ELF-1 (cell line): ENCODE measurements at regions not wholly inside any gene's neighbourhood (a gene's known extent, or its start where the extent isn't known, plus 50 kb on each side); places are given as distances from the start of the nearest gene placed in this dataset.

Experiments
- DNase-seq: peaks from one replicate; pipeline ENCODE4 v3.0.0-alpha.2; 2016; ENCODE audit warnings: low read depth, low spot score

DNA sequence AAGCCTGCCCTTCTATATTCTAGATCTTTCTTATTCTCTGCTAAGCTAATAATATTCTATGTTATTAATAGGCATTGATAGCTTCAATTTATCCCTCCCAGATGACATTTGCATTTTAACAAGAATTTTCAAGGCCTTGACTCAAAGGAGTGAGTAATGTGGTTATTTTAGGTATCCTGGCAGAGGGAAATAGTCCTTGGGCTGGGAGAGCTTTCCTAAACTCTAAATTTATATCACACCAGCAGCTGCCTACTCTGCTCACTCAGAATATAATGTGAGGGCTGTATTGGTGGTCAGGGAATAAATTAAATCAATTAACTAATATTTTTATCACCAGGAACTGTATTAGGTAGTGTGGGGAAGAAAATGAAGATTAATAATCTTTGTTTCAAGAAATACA is 74.8 kb upstream of the ADAM23 start:
- DNase-seq = no peak

- DNase-seq = no peak
Observed at GRCh38 chr2:206368933-206369569, 74.3 kb upstream of the ADAM23 start.

DNA sequence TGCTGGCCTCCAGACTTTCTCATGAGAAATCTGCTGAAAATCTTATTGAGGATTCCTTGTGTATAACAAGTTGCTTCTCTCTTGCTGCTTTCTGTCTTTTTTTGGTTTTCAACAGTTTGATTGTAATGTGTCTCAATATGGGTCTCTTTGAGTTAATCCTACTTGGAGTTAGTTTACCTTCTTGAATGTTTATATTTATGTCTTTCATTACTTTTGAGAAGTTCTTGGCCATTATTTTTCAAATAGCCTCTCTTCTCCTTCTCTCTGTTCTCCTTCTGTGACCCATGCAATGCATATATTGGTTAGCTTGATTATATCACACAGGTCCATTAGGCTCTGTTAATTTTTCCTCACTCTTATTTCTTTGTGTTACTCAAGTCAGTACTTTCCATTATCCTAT is 67.4 kb upstream of the ADAM23 start:
- DNase-seq = no peak

GRCh38 chr2:206378835-206379234 is 64.5 kb upstream of the ADAM23 start:
- DNase-seq = no peak

- DNase-seq = no peak
Observed at GRCh38 chr2:206379266-206379665, 64.1 kb upstream of the ADAM23 start.

- no peak for DNase-seq
Observed at GRCh38 chr2:206379886-206380285, 63.4 kb upstream of the ADAM23 start.

- no peak for DNase-seq
Observed at GRCh38 chr2:206381881-206382280, 61.5 kb upstream of the ADAM23 start.

DNA sequence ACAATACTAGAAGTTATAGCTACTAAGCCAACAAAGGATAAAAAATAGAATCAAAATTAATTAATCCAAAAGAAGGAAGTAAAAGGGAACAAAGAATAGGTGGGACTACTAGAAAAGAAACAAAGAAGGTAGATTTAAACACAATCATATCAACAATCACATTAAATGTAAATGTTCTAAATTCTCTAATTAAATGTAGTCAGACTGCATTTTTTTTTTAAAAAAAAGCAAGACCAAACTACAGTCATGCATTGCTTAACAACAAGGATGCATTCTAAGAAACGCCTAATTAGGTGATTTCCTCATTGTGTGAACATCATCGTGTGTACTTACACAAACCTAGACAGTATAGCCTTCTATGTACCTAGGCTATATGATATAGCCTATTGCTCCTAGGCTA is 59.7 kb upstream of the ADAM23 start:
- no peak for DNase-seq

DNA sequence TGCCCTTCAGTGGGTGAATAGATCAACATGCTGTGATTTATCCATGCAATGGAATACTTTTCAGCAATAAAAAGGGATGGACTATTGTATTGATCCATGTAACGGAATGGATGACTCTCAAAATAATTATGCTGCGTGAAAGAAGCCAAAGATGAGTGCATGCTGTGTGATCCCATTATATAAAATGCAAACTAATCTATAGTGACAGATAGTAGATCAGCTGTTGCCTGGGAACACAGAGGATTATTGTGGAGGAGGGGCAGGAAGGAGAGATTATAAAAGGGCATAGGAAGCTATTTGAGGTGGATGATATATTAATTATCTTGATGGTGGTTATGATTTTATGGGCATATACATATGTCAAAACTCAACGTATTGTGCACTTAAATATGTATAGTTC is 55.5 kb upstream of the ADAM23 start:
- no peak for DNase-seq

GRCh38 chr2:206388698-206389097 is 54.6 kb upstream of the ADAM23 start:
- no peak for DNase-seq

- DNase-seq = no peak
Observed at GRCh38 chr2:206389164-206389563, 54.2 kb upstream of the ADAM23 start.

DNA sequence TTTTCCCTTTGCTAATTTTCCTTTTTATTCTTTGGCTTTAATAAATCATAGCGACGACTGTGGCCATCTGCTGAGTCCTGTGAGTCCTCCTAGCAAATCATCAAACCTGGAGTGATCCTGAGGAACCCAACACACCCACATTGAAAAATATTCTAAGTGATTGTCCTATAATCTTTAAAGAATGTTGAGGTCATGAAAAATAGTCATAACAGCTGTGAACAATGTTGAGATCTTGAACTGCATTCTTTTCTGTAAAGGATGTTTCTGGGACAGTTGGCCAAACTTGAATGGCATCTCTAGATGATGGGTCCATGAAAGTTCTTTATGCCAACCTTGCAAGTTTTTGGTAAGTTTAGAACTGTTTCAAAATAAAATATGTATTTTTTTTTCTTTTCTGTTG is 53.2 kb upstream of the ADAM23 start:
- DNase-seq = no peak

DNA sequence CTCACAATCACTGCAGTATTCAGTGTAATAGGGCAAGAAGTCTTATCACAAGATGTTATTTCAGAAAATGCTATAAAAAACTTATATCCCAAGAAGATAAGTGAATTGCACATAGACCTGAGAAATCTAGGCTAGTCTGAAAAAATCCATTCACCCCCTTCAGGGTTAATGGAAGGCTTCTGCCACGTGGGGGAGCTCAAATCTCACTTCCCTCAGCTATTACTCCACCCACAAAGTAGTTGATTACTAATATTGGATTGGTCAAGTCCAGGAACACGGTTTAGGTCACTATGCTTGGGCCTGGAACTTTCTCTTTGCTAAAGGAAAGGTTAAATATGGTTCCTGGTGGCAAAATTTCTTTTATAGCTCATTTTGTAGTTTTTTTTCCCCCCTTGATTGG is 51.2 kb upstream of the ADAM23 start:
- peak; percentile 53 for DNase-seq
